PC-3 (cell line): ENCODE measurements at regions not wholly inside any gene's neighbourhood (a gene's known extent, or its start where the extent isn't known, plus 50 kb on each side); places are given as distances from the start of the nearest gene placed in this dataset.

Source experiments
- CTCF ChIP-seq: fragments of 300-600 bp; sonication (generic); conservative IDR thresholded peaks from 2 replicates; pipeline ENCODE4 v1.5.1; 2017; ENCODE audit warnings: antibody characterized with exemption, low read depth, mild to moderate bottlenecking, low read length
- EZH2 ChIP-seq: fragments of 300-600 bp; sonication (generic); IDR thresholded peaks from one replicate; pipeline ENCODE4 v1.6.1; 2017; ENCODE audit warnings: antibody characterized with exemption, mild to moderate bottlenecking, low read length; ENCODE audit not compliant: unreplicated experiment
- EZH2phosphoT487 ChIP-seq: fragments of 300-600 bp; sonication (generic); IDR thresholded peaks from 2 replicates; pipeline ENCODE4 v1.6.1; 2018; ENCODE audit warnings: mild to moderate bottlenecking, antibody characterized with exemption, low read length, borderline replicate concordance

GRCh38 chr1:79457562-79458224 is 451.2 kb upstream of the ADGRL4 start:
- TF ChIP-seq CTCF = no peak
- no peak for TF ChIP-seq EZH2phosphoT487
- TF ChIP-seq EZH2 = no peak
